Epithelial cell of proximal tubule (primary cell): ENCODE measurements at regions not wholly inside any gene's neighbourhood (a gene's known extent, or its start where the extent isn't known, plus 50 kb on each side); places are given as distances from the start of the nearest gene placed in this dataset.

Experiments
- DNase-seq: peaks from one replicate; pipeline ENCODE4 v3.0.0-alpha.2; 2011; ENCODE audit warnings: low read depth
- H3K4me3 ChIP-seq: 2 replicates; pipeline ENCODE4 v1.5.1; 2011; ENCODE audit warnings: low read depth, mild to moderate bottlenecking, low read length
- TF ChIP-seq, protein P1 (sequence below): conservative IDR thresholded peaks from 2 replicates; pipeline ENCODE4 v1.5.1; 2012; ENCODE audit warnings: low read depth, mild to moderate bottlenecking, low read length

DNA sequence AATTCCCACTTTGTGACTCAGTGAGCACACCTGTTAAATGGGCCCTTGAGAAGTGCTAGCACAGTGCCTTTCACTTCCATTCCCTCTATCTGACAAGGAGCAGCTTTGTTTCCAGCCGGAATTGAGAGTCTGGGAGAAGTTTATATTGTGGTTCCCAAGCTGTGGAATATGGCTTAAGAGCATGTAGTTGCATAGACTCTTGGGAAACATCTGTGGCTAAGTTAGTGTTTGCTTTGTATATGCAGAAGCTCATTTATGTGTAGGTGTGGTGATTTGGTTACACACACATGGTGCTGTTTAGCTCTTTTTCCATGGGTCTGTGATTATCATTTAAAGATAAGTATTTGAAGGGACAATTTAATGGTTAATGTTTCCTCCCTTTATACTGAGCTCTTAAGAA lies 110.5 kb upstream of the HMHB1 start:
- TF ChIP-seq, protein P1, sequence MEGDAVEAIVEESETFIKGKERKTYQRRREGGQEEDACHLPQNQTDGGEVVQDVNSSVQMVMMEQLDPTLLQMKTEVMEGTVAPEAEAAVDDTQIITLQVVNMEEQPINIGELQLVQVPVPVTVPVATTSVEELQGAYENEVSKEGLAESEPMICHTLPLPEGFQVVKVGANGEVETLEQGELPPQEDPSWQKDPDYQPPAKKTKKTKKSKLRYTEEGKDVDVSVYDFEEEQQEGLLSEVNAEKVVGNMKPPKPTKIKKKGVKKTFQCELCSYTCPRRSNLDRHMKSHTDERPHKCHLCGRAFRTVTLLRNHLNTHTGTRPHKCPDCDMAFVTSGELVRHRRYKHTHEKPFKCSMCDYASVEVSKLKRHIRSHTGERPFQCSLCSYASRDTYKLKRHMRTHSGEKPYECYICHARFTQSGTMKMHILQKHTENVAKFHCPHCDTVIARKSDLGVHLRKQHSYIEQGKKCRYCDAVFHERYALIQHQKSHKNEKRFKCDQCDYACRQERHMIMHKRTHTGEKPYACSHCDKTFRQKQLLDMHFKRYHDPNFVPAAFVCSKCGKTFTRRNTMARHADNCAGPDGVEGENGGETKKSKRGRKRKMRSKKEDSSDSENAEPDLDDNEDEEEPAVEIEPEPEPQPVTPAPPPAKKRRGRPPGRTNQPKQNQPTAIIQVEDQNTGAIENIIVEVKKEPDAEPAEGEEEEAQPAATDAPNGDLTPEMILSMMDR = no peak
- no peak overlapping the region for H3K4me3 ChIP-seq
- no peak for DNase-seq

DNA sequence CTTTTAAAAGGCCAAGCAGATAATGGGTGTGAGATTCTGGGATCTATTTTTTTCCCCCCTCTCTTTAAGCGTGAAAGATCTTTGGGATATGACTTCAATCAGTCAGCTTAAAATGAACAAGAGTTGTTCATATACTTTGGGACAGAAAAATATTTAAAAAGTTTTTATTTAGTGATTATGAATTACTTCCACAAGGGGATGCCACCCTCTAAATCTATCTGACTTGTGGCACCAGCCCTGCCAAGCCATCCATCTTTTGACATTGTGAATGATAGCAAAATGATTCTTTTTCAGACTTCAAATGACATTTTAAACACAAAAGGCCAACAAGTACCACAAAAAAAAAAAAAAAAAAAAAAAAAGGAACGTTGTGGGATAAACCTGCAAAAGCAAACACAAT lies 111.0 kb upstream of the HMHB1 start:
- TF ChIP-seq, protein P1 = peak; percentile 38

DNA sequence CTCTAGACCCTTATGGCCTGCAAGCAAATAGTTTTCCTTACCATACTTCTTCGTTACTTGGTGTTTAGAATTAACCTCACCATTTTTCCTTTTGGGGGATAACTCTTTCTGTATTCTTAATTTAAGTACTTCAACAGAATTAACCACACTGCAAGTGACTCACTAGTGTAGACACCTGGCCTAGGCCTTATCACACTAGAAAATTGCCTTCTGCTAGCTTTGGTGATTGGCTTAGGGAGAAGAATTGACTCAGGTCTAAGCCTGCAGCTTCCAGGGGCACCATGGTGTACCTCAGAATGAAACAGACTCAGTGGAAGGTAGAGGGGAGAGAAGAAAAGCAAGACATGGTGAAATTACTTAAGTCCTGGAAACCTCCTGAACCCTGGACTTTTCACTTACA lies 112.8 kb upstream of the HMHB1 start:
- TF ChIP-seq, protein P1 = no peak
- no peak overlapping the region for H3K4me3 ChIP-seq
- DNase-seq = no peak

More for the DNA sequence above, 111.0 kb upstream of the HMHB1 start:
- DNase-seq = no peak
- no peak overlapping the region for H3K4me3 ChIP-seq

DNA sequence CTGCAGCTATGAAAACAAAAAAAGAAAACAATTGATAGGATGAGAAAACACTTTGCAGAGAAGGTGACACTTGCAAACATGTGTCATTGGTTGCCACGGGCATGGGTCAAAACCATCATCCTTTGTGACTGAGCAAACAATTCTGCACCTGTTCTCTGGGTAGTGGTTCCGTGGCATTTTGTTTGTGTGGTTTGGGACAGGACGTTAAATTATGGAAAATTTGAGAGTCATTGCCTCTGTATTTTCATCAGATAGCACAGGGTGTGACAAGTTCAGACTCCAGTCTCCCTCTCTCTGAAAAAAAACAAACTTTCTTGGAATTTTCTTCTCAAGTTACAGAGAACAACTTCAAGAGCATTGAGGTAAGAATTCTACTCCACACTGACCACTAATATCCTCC lies 113.4 kb upstream of the HMHB1 start:
- TF ChIP-seq, protein P1 = no peak
- no peak overlapping the region for H3K4me3 ChIP-seq
- DNase-seq = no peak

DNA sequence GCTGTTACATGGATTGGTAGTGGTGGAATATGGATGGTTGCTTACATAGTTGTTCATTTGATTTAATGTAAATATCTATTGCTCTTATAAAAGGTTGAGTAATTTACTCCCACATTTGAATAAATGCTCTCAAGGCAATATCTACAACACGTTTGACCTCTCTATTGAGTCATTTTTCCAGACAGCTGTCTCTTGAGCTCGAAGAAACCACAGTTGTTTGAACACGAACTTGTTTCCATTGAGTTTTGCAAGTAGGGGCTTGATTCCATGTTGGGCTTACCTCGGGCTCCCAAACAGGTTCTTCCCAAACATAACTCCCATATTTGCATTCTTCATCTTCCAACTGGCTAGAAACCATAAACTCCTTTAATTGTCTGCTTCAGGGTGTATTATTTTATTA lies 115.0 kb upstream of the HMHB1 start:
- no peak overlapping the region for H3K4me3 ChIP-seq
- no peak for DNase-seq
- TF ChIP-seq, protein P1 = no peak

DNA sequence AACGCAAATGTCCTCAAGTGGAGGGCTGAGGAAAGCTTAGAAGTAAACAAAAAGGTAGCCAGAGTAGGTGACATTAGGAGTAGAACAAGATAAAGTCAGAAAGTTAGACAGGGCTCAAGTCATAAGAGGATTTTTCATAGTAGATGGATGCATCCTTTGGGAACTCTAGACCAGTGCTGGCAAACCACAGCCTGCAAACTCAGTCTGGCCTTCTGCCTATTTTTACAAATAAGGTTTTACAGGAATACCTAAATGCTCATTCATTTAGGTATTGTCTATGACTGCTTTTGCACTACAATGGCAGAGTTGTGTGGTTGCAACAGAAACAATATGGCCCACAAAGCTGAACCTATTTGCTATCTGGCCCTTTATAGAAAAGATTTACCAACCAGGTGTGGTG lies 116.0 kb upstream of the HMHB1 start:
- TF ChIP-seq, protein P1 = no peak
- DNase-seq = no peak
- H3K4me3 ChIP-seq = no peak overlapping the region

DNA sequence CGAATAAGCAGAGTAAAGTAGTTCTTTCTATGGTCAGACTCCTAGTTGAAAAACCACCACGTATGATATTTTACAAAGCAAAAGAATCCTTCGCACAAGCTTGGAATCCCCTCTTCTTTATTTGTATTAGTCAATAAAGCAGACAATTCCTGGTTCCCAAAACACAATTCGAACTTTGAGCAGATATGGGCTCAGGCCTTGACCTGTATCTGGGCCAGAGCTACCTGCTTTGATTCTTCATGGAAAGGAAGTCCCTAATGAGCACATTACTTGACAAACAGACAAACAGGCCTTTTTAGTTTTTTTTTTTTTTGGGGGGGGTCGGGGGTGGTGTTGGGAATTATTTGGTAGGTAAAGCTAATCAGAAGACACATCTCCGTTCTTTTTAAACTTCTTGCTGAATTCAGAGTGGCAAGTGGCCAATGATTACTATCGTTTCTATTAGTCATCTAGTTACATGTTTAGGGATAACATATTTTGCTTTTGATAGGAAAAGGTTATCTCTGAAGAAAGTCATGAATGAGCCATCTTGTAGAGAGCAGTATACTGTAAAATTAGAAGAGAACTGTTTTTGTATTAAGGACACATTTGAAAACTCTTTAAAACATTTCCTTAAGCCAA lies 116.6 kb upstream of the HMHB1 start:
- no peak for DNase-seq
- TF ChIP-seq, protein P1 = no peak
- no peak overlapping the region for H3K4me3 ChIP-seq
